HL-60 (cell line): ENCODE measurements at regions not wholly inside any gene's neighbourhood (a gene's known extent, or its start where the extent isn't known, plus 50 kb on each side); places are given as distances from the start of the nearest gene placed in this dataset.

Experiments used
- DNase-seq, 2 experiments: peaks; one replicate each; pipeline ENCODE4 v3.0.0-alpha.2; 2010 to 2020; ENCODE audit warnings: low read depth in 1 of 2, low spot score in 1 of 2
- H3K27ac ChIP-seq: fragments of 250-450 bp; sonication (Bioruptor Pico); replicated peaks from 2 replicates; pipeline ENCODE4 v1.5.1; 2020; ENCODE audit warnings: mild to moderate bottlenecking, moderate library complexity
- H3K27me3 ChIP-seq: fragments of 250-450 bp; sonication (Bioruptor Pico); 2 replicates; pipeline ENCODE4 v1.5.1; 2021; ENCODE audit warnings: mild to moderate bottlenecking, moderate library complexity; ENCODE audit not compliant: insufficient read depth, poor library complexity, severe bottlenecking
- H3K4me3 ChIP-seq: replicated peaks from 2 replicates; pipeline ENCODE4 v1.5.1; 2011; ENCODE audit warnings: mild to moderate bottlenecking, control low read depth, low read length; ENCODE audit not compliant: insufficient read depth
- GABPA ChIP-seq: IDR thresholded peaks from 2 replicates; pipeline ENCODE4 v1.6.1; 2012; ENCODE audit warnings: low read depth
- POLR2AphosphoS5 ChIP-seq: IDR thresholded peaks from 2 replicates; pipeline ENCODE4 v1.6.1; 2012; ENCODE audit warnings: low read depth
- SPI1 ChIP-seq: IDR thresholded peaks from 2 replicates; pipeline ENCODE4 v1.6.1; 2012; ENCODE audit warnings: low read depth, mild to moderate bottlenecking, borderline replicate concordance
- TF ChIP-seq, protein P1 (sequence below): IDR thresholded peaks from one replicate; pipeline ENCODE4 v1.5.1; 2011; ENCODE audit warnings: low read length, control low read depth, inconsistent platforms; ENCODE audit not compliant: insufficient read depth
- TF ChIP-seq, protein P2 (sequence below): IDR thresholded peaks from 2 replicates; pipeline ENCODE4 v1.6.1; 2012; ENCODE audit warnings: low read depth; ENCODE audit not compliant: insufficient replicate concordance

DNA sequence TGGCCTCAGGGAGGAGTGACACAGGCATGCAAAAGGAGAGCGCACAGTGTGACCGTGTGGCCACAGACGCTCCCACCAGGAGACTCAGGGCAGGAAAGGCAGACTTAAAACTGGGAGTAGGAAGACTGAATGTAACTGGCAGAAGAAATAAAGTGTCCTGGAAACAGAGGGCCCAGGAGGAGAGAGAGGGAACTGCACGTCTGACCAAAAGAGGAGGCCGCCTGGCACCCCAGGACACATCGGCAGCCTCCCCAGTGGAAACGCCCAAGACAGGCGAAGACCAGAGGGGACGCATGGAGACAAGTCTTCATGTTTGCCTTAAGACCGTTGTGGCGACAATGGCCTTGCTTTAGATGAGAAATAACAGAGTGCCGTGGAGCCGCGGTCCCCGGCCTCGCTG, 163.6 kb upstream of the ALKAL2 start:
- Histone ChIP-seq H3K4me3 (no peak overlapping the region), H3K27me3 (no peaks in the 10 kb centered on the region), H3K27ac (no peak overlapping the region)
- TF ChIP-seq POLR2AphosphoS5 (no peak), SPI1 (no peak), GABPA (no peak)
- TF ChIP-seq, protein P1, sequence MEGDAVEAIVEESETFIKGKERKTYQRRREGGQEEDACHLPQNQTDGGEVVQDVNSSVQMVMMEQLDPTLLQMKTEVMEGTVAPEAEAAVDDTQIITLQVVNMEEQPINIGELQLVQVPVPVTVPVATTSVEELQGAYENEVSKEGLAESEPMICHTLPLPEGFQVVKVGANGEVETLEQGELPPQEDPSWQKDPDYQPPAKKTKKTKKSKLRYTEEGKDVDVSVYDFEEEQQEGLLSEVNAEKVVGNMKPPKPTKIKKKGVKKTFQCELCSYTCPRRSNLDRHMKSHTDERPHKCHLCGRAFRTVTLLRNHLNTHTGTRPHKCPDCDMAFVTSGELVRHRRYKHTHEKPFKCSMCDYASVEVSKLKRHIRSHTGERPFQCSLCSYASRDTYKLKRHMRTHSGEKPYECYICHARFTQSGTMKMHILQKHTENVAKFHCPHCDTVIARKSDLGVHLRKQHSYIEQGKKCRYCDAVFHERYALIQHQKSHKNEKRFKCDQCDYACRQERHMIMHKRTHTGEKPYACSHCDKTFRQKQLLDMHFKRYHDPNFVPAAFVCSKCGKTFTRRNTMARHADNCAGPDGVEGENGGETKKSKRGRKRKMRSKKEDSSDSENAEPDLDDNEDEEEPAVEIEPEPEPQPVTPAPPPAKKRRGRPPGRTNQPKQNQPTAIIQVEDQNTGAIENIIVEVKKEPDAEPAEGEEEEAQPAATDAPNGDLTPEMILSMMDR: no peak
- TF ChIP-seq, protein P2, sequence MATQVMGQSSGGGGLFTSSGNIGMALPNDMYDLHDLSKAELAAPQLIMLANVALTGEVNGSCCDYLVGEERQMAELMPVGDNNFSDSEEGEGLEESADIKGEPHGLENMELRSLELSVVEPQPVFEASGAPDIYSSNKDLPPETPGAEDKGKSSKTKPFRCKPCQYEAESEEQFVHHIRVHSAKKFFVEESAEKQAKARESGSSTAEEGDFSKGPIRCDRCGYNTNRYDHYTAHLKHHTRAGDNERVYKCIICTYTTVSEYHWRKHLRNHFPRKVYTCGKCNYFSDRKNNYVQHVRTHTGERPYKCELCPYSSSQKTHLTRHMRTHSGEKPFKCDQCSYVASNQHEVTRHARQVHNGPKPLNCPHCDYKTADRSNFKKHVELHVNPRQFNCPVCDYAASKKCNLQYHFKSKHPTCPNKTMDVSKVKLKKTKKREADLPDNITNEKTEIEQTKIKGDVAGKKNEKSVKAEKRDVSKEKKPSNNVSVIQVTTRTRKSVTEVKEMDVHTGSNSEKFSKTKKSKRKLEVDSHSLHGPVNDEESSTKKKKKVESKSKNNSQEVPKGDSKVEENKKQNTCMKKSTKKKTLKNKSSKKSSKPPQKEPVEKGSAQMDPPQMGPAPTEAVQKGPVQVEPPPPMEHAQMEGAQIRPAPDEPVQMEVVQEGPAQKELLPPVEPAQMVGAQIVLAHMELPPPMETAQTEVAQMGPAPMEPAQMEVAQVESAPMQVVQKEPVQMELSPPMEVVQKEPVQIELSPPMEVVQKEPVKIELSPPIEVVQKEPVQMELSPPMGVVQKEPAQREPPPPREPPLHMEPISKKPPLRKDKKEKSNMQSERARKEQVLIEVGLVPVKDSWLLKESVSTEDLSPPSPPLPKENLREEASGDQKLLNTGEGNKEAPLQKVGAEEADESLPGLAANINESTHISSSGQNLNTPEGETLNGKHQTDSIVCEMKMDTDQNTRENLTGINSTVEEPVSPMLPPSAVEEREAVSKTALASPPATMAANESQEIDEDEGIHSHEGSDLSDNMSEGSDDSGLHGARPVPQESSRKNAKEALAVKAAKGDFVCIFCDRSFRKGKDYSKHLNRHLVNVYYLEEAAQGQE: no peak
- no peak for DNase-seq

DNA sequence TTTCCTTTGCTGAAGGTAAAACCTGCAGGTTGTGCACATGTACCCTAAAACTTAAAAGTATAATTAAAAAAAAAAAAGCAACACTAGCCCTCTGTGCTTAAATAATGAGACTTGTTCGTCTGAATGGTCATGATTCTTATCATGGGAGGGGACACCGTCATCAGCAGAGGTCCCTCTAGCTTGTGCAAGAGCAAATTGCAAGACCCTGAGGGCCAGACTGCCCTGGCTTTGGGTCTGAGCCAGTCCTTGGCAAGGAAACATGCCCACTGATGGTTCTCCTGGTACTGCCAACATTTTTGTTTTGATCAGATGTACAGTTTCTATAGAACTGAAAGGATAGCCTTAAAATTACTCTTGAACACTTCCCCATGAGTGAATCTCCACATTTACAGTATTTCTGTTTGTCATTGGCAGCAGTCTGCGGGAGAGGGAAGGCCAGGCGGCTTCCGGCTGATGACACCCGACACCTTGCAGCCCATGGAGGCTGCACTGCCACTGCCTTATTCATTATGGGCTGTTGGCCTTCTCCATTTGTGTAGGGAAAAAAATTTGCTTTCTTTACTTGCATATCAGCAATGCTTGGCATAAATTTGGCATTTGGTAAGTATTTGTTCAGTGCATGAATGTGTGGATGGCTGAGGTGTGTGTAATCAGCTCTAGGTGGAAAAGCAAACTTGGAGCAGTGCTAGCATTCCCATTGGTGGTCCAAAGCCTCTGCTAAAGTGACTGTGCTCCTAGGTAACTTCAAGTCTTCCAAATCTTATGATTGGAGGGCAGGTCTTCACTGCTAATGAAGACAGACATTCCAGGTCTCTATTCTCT, 161.6 kb upstream of the ALKAL2 start:
- DNase-seq: no peak
- TF ChIP-seq GABPA (no peak), SPI1 (no peak), POLR2AphosphoS5 (no peak)
- TF ChIP-seq, protein P1: no peak
- Histone ChIP-seq H3K27ac (no peak overlapping the region), H3K4me3 (no peak overlapping the region), H3K27me3 (no peaks in the 10 kb centered on the region)

DNA sequence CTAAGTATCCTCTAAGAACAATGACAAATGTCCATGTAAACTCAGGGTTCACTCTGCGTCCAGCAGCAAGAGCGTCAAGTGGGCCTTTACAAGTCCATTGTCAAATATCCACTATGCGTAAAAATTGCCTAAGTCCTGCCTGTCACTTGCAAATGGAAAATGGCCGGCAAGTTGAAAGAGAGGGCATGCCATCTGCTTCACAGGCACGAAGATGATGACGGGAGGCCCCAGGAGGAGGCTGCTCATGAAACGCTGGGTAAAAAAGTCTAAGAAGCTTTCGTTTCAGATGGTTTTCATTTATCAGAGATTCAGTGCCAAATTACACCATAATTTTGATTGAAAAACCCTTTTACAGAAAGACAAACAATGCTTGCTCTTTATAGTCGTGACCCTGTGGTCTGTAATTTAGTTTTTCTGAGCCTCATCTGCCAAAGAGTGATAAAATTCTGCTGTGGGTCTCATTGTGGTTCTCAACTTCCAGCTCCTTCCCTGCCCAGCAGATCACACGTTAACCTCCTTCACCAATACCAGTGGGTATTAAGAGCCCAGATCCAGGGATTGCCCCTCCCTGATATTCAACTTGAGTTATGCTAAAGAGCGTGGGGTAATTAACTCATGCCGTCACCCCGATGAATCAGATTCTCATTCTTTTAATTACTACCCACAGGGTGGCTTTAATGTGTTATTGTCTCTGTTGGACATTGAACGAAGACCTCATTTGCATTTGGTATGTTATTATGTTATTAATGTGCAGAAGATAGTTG, 160.2 kb upstream of the ALKAL2 start:
- Histone ChIP-seq H3K27ac (no peak overlapping the region), H3K27me3 (no peaks in the 10 kb centered on the region)
- TF ChIP-seq, protein P2: no peak
- TF ChIP-seq GABPA (no peak), POLR2AphosphoS5 (no peak), SPI1 (no peak)
- TF ChIP-seq, protein P1: no peak

More for the DNA sequence above, 160.2 kb upstream of the ALKAL2 start:
- H3K4me3 ChIP-seq: no peak overlapping the region
- no peak for DNase-seq
